ENCODE measurements at regions not wholly inside any gene's neighbourhood (a gene's known extent, or its start where the extent isn't known, plus 50 kb on each side); places are given as distances from the start of the nearest gene placed in this dataset.

- TF ChIP-seq CTCF (conservative IDR thresholded peaks at IDR 0.05; ENCODE audit: low read length) (no peak), EZH2phosphoT487 (IDR thresholded peaks at IDR 0.05; ENCODE audit: borderline replicate concordance) (no peak)
Measured at GRCh38 chr3:87332789-87333188, 56.4 kb upstream of the POU1F1 start.
